ENCODE measurements at regions not wholly inside any gene's neighbourhood (a gene's known extent, or its start where the extent isn't known, plus 50 kb on each side); places are given as distances from the start of the nearest gene placed in this dataset.

- TF ChIP-seq, protein P1, sequence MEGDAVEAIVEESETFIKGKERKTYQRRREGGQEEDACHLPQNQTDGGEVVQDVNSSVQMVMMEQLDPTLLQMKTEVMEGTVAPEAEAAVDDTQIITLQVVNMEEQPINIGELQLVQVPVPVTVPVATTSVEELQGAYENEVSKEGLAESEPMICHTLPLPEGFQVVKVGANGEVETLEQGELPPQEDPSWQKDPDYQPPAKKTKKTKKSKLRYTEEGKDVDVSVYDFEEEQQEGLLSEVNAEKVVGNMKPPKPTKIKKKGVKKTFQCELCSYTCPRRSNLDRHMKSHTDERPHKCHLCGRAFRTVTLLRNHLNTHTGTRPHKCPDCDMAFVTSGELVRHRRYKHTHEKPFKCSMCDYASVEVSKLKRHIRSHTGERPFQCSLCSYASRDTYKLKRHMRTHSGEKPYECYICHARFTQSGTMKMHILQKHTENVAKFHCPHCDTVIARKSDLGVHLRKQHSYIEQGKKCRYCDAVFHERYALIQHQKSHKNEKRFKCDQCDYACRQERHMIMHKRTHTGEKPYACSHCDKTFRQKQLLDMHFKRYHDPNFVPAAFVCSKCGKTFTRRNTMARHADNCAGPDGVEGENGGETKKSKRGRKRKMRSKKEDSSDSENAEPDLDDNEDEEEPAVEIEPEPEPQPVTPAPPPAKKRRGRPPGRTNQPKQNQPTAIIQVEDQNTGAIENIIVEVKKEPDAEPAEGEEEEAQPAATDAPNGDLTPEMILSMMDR (conservative IDR thresholded peaks at IDR 0.05; ENCODE audit: low read depth in 2 of 2) = no peak
- TF ChIP-seq REST (IDR thresholded peaks at IDR 0.05; ENCODE audit: unreplicated experiment) (no peak), POLR2AphosphoS5 (IDR thresholded peaks at IDR 0.05; ENCODE audit: low read depth) (no peak), EZH2phosphoT487 (IDR thresholded peaks at IDR 0.05; ENCODE audit: unreplicated experiment) (no peak), CREB1 (CRISPR knock-in tag; IDR thresholded peaks at IDR 0.05; ENCODE audit: low read depth) (no peak)
Measured at GRCh38 chr14:65308536-65308935, 104.0 kb upstream of the FUT8 start.

Measured in GM23338 (cell line).